HEK293T (cell line): ENCODE measurements at regions not wholly inside any gene's neighbourhood (a gene's known extent, or its start where the extent isn't known, plus 50 kb on each side); places are given as distances from the start of the nearest gene placed in this dataset.

Experiments
- CTCF ChIA-PET: fragments of 350-600 bp; formaldehyde crosslinking; extraction: SDS; loops from one replicate; lab custom pipeline; 2021; ENCODE audit warnings: antibody characterized with exemption, inconsistent platforms; lab: Yijun Ruan, JAX
- POLR2A ChIA-PET: fragments of 350-600 bp; formaldehyde crosslinking; extraction: SDS; loops from one replicate; lab custom pipeline; 2020; ENCODE audit warnings: antibody characterized with exemption, inconsistent platforms; lab: Yijun Ruan, JAX
- DNase-seq: peaks from one replicate; pipeline ENCODE4 v3.0.0; 2012; ENCODE audit warnings: mixed read lengths; ENCODE audit errors: extremely low spot score
- ARNT ChIP-seq: fragments of 450-650 bp; IDR thresholded peaks from 2 replicates; pipeline ENCODE4 v1.6.1; 2017; ENCODE audit warnings: mild to moderate bottlenecking
- BHLHE40 ChIP-seq: fragments of 450-650 bp; IDR thresholded peaks from 2 replicates; pipeline ENCODE4 v1.6.1; 2016; ENCODE audit warnings: mild to moderate bottlenecking, moderate library complexity, borderline replicate concordance
- CTBP1 ChIP-seq: fragments of 450-650 bp; IDR thresholded peaks from 2 replicates; pipeline ENCODE4 v1.6.1; 2016; ENCODE audit warnings: borderline replicate concordance
- ELF4 ChIP-seq: fragments of 450-650 bp; IDR thresholded peaks from 2 replicates; pipeline ENCODE4 v1.6.1; 2017; ENCODE audit warnings: antibody characterized with exemption
- FOXA1 ChIP-seq: fragments of 450-650 bp; IDR thresholded peaks from 2 replicates; pipeline ENCODE4 v1.6.1; 2016; ENCODE audit warnings: mild to moderate bottlenecking
- FOXK2 ChIP-seq: fragments of 450-650 bp; IDR thresholded peaks from 2 replicates; pipeline ENCODE4 v1.6.1; 2016; ENCODE audit warnings: mild to moderate bottlenecking
- FOXM1 ChIP-seq: fragments of 450-650 bp; IDR thresholded peaks from 2 replicates; pipeline ENCODE4 v1.6.1; 2017; ENCODE audit warnings: mild to moderate bottlenecking, borderline replicate concordance
- HDGF ChIP-seq: fragments of 450-650 bp; IDR thresholded peaks from 2 replicates; pipeline ENCODE4 v1.6.1; 2017; ENCODE audit warnings: antibody characterized with exemption, borderline replicate concordance
- L3MBTL2 ChIP-seq: fragments of 450-650 bp; conservative IDR thresholded peaks from 2 replicates; pipeline ENCODE4 v1.6.1; 2016; ENCODE audit warnings: mild to moderate bottlenecking
- LEF1 ChIP-seq: fragments of 450-650 bp; IDR thresholded peaks from 2 replicates; pipeline ENCODE4 v1.6.1; 2017; ENCODE audit warnings: mild to moderate bottlenecking, borderline replicate concordance
- NFRKB ChIP-seq: fragments of 450-650 bp; IDR thresholded peaks from 2 replicates; pipeline ENCODE4 v1.6.1; 2016; ENCODE audit warnings: mild to moderate bottlenecking, moderate library complexity
- SP1 ChIP-seq: fragments of 450-650 bp; IDR thresholded peaks from 2 replicates; pipeline ENCODE4 v1.6.1; 2017
- SUZ12 ChIP-seq: fragments of 450-650 bp; IDR thresholded peaks from 2 replicates; pipeline ENCODE4 v1.6.1; 2016; ENCODE audit warnings: mild to moderate bottlenecking
- TARDBP ChIP-seq: fragments of 450-650 bp; IDR thresholded peaks from 2 replicates; pipeline ENCODE4 v1.6.1; 2016
- ZNF384 ChIP-seq: fragments of 450-650 bp; IDR thresholded peaks from 2 replicates; pipeline ENCODE4 v1.6.1; 2016
- TF ChIP-seq, protein P1 (sequence below): fragments of 450-650 bp; IDR thresholded peaks from 2 replicates; pipeline ENCODE4 v1.6.1; 2016

GRCh38 chr13:50511877-50512341 lies 331.6 kb downstream of the DLEU7 start:
- ChIA-PET CTCF (no interaction called here), POLR2A (interaction anchor here (1.3 kb wide), 1 partner anchor 17 kb away, joined by 6 read pairs; no protein-coding TSS in a partner anchor)
- no peak for DNase-seq
- no peak for TF ChIP-seq SUZ12
- TF ChIP-seq, protein P1, sequence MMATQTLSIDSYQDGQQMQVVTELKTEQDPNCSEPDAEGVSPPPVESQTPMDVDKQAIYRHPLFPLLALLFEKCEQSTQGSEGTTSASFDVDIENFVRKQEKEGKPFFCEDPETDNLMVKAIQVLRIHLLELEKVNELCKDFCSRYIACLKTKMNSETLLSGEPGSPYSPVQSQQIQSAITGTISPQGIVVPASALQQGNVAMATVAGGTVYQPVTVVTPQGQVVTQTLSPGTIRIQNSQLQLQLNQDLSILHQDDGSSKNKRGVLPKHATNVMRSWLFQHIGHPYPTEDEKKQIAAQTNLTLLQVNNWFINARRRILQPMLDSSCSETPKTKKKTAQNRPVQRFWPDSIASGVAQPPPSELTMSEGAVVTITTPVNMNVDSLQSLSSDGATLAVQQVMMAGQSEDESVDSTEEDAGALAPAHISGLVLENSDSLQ = no peak
- no peak for TF ChIP-seq SP1
- no peak for TF ChIP-seq HDGF
- no peak for TF ChIP-seq L3MBTL2
- no peak for TF ChIP-seq TARDBP
- TF ChIP-seq CTBP1 = no peak
- no peak for TF ChIP-seq ELF4
- TF ChIP-seq FOXK2 = no peak
- TF ChIP-seq BHLHE40 = no peak
- TF ChIP-seq FOXM1 = no peak
- TF ChIP-seq NFRKB = no peak
- TF ChIP-seq LEF1 = no peak
- TF ChIP-seq ZNF384 = no peak
- no peak for TF ChIP-seq FOXA1
- no peak for TF ChIP-seq ARNT

- ChIA-PET CTCF (no interaction called here), POLR2A (interaction anchor here (1.0 to 1.3 kb wide), 2 partner anchors 16 to 388 kb away, joined by 3 to 6 read pairs; no protein-coding TSS in a partner anchor)
- TF ChIP-seq CTBP1 (no peak), ELF4 (no peak), ARNT (no peak), FOXM1 (no peak), FOXK2 (no peak), SUZ12 (no peak), SP1 (no peak), BHLHE40 (no peak), FOXA1 (no peak)
- peak; percentile 38 for DNase-seq
Measured at GRCh38 chr13:50512474-50513299, 330.8 kb downstream of the DLEU7 start.

DNA sequence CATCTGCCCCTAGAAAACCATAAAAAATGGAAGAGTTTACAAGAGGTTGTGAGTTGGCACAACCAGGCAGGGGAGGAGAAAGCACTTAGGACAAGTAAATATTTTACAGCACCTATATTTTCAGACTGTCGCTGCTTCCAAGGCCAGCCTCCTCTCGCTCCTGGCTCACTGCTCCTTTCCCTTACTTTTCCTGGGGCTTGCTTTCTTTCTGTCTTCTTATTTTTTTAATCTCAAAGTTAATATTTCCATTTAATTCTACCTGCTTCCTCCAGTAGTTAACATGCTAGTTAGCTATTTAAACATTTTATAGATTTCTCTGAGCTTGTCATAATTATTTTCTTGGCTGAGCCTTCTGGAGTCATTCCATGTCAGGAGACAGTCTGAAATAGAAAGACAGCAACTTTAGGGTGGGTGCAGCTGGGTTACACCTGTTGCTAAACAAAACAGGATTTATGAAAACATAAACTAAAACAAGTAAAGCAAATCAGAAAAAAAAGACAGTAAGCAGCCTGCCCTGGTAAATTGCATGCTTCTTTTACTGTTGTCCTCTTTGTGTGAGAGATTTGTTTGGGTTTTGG lies 330.1 kb downstream of the DLEU7 start:
- ChIA-PET POLR2A (interaction anchor here (1.0 kb wide), 1 partner anchor 389 kb away, joined by 3 read pairs; no protein-coding TSS in a partner anchor), CTCF (no interaction called here)
- no peak for TF ChIP-seq FOXK2
- TF ChIP-seq L3MBTL2 = no peak
- TF ChIP-seq, protein P1 = peak; percentile 29; the same call in 1 of the 2 replicates
- TF ChIP-seq SUZ12 = no peak
- DNase-seq = peak; percentile 41

DNA sequence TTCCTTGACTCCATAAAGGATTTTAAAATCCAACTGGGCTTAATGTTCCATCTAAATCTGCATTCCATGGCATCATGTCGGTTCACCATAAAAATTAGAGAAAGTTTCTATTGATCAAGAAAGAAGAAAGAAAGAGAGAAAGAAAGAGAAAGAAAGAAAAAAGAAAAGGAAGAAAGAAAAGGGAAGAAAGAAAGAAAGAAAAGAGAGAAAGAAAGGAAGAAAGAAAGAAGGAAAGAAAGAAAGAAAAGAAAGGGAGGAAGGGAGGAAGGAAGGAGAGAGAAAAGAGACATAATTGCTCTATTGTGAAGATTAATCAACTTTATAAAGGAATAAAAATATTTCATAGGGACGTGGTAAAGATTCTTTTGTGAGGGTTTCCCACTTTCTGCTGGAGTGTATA lies 329.2 kb downstream of the DLEU7 start:
- no peak for DNase-seq
- TF ChIP-seq, protein P1 = no peak
- TF ChIP-seq FOXA1 (no peak), SP1 (no peak), TARDBP (no peak), FOXM1 (no peak), HDGF (no peak), ELF4 (no peak), FOXK2 (no peak), LEF1 (no peak), ZNF384 (no peak)
- POLR2A ChIA-PET = no interaction called here
- CTCF ChIA-PET = no interaction called here

DNA sequence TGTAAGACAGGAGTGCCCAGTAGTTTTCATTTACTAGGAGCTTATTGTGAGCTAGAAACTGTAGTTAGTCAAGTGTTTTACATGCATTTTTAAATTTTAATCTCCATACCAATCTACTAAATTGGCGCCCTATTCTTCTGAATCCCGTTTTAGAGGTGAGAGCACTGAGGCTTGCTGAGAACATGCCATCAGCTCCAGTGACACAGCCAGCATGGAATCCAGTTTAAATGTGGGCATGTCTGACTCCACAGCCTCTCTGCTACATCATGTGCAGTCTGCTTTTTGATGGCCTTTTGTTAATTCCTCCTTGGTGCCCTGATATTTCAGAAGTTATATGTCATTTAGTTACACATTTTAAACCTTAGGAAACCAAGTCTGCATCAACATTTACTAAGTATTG lies 325.4 kb downstream of the DLEU7 start:
- DNase-seq = no peak
- POLR2A ChIA-PET = no interaction called here
- no peak for TF ChIP-seq NFRKB
- TF ChIP-seq ARNT = no peak
- no peak for TF ChIP-seq FOXM1
- CTCF ChIA-PET = no interaction called here

DNA sequence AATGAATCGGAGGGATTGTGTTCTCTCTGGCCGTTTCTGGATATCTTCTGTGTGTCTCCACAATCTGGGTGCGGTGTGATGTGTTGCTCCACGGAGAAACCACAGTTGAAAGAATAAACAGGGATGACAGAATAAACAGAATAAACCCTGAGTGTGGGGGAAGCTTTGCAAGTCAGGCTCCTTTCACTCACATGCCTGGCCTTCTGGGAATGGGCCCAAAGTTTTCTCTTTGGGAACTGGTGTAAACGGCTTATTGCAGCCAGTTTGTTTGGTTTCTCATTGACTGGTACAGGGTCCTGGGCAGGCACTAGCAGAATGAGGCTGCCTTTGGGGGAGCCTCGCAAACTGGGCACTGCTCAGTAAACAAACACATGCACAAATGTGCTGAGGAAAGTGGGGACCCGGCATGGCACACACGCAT lies 324.7 kb downstream of the DLEU7 start:
- ChIA-PET POLR2A (no interaction called here), CTCF (no interaction called here)
- DNase-seq = no peak
- TF ChIP-seq FOXK2 (no peak), LEF1 (no peak), SP1 (no peak), L3MBTL2 (no peak), NFRKB (no peak), ELF4 (no peak), ZNF384 (no peak), CTBP1 (no peak), TARDBP (no peak), FOXM1 (no peak), ARNT (no peak), BHLHE40 (no peak), HDGF (no peak), SUZ12 (no peak), FOXA1 (no peak)
- TF ChIP-seq, protein P1 = no peak
